IMR-90 (cell line): ENCODE measurements at regions not wholly inside any gene's neighbourhood (a gene's known extent, or its start where the extent isn't known, plus 50 kb on each side); places are given as distances from the start of the nearest gene placed in this dataset.

Experiments used
- ATAC-seq: fragments of 200-7000 bp; cut with Tn5 transposase; 2 replicates; pipeline ENCODE4 v1.9.1; 2020; ENCODE audit warnings: low read depth, mild to moderate bottlenecking, moderate library complexity
- BruUV-seq: library from RNA; stranded (reverse); fragments of 400-500 nt; replicated peaks from 2 replicates; lab custom pipeline; 2021; lab: Mats Ljungman, UMichigan
- CTCF ChIA-PET: fragments of 300-600 bp; formaldehyde crosslinking; extraction: SDS; loops from one replicate; lab custom pipeline; 2021; ENCODE audit warnings: antibody characterized with exemption; lab: Yijun Ruan, JAX
- POLR2A ChIA-PET: fragments of 300-600 bp; sonication (Branson Sonifier 250); formaldehyde crosslinking; loops from one replicate; lab custom pipeline; 2022; ENCODE audit warnings: antibody characterized with exemption; ENCODE audit not compliant: unreplicated experiment; lab: Charles Lee
- DNase-seq: peaks from one replicate; pipeline ENCODE4 v3.0.0; 2013
- H2AFZ ChIP-seq: replicated peaks from 2 replicates; pipeline ENCODE3; 2013; ENCODE audit warnings: low read length, mild to moderate bottlenecking; ENCODE audit not compliant: poor library complexity
- H2AK5ac ChIP-seq: 2 replicates; pipeline ENCODE4 v1.6.1; 2013; ENCODE audit warnings: low read depth, low read length, inconsistent platforms
- H2AK9ac ChIP-seq: replicated peaks from 2 replicates; pipeline ENCODE3; 2013; ENCODE audit warnings: mild to moderate bottlenecking, low read depth, low read length, moderate library complexity; ENCODE audit not compliant: poor library complexity
- H2BK120ac ChIP-seq: 2 replicates; pipeline ENCODE4 v1.6.1; 2013; ENCODE audit warnings: low read depth, low read length, inconsistent platforms
- H2BK15ac ChIP-seq: 3 replicates; pipeline ENCODE4 v1.6.1; 2013; ENCODE audit warnings: low read depth, low read length, inconsistent platforms
- H2BK20ac ChIP-seq: 2 replicates; pipeline ENCODE4 v1.6.1; 2013; ENCODE audit warnings: low read depth, mild to moderate bottlenecking, inconsistent platforms, low read length, moderate library complexity
- H2BK5ac ChIP-seq: 2 replicates; pipeline ENCODE4 v1.6.1; 2013; ENCODE audit warnings: mild to moderate bottlenecking, low read depth, low read length, inconsistent platforms; ENCODE audit not compliant: poor library complexity, severe bottlenecking
- H3K14ac ChIP-seq: replicated peaks from 2 replicates; pipeline ENCODE4 v1.6.1; 2013; ENCODE audit warnings: low read depth, low read length, inconsistent platforms
- H3K18ac ChIP-seq: 2 replicates; pipeline ENCODE4 v1.6.1; 2013; ENCODE audit warnings: low read depth, low read length, control low read depth
- H3K23ac ChIP-seq: 2 replicates; pipeline ENCODE4 v1.6.1; 2013; ENCODE audit warnings: low read depth, low read length, inconsistent platforms
- H3K27ac ChIP-seq: 2 replicates; pipeline ENCODE4 v1.5.1; 2013; ENCODE audit warnings: mild to moderate bottlenecking, control low read depth, low read length; ENCODE audit not compliant: insufficient read depth
- H3K27me3 ChIP-seq: 2 replicates; pipeline ENCODE4 v1.6.1; 2013; ENCODE audit warnings: low read length; ENCODE audit not compliant: control insufficient read depth, insufficient read depth
- H3K36me3 ChIP-seq: 2 replicates; pipeline ENCODE4 v1.6.1; 2013; ENCODE audit warnings: low read length, mixed read lengths; ENCODE audit not compliant: control insufficient read depth, insufficient read depth
- H3K4ac ChIP-seq: 2 replicates; pipeline ENCODE4 v1.6.1; 2013; ENCODE audit warnings: low read depth, low read length, inconsistent platforms
- H3K4me1 ChIP-seq: 2 replicates; pipeline ENCODE4 v1.6.1; 2013; ENCODE audit warnings: low read length, mixed read lengths; ENCODE audit not compliant: control insufficient read depth, insufficient read depth
- H3K4me2 ChIP-seq: 2 replicates; pipeline ENCODE4 v1.6.1; 2013; ENCODE audit warnings: low read depth, mild to moderate bottlenecking, control low read depth, low read length, moderate library complexity
- H3K4me3 ChIP-seq: 2 replicates; pipeline ENCODE4 v1.5.1; 2013; ENCODE audit warnings: low read depth, mild to moderate bottlenecking, control low read depth, low read length, moderate library complexity; ENCODE audit not compliant: insufficient read depth
- H3K56ac ChIP-seq: 2 replicates; pipeline ENCODE4 v1.6.1; 2013; ENCODE audit warnings: low read length, inconsistent platforms; ENCODE audit not compliant: insufficient read depth; ENCODE audit errors: extremely low read depth
- H3K79me1 ChIP-seq, 2 experiments: 2 replicates each; pipeline ENCODE4 v1.6.1; 2013; ENCODE audit warnings: low read length in 2 of 2, inconsistent platforms in 1 of 2, low read depth in 1 of 2
- H3K9ac ChIP-seq: 2 replicates; pipeline ENCODE4 v1.6.1; 2013; ENCODE audit warnings: low read depth, low read length, control low read depth
- H3K9me1 ChIP-seq: 2 replicates; pipeline ENCODE4 v1.6.1; 2013; ENCODE audit warnings: low read length, inconsistent platforms; ENCODE audit not compliant: insufficient read depth
- H3K9me3 ChIP-seq: 2 replicates; pipeline ENCODE4 v1.6.1; 2013; ENCODE audit warnings: low read length; ENCODE audit not compliant: control insufficient read depth, insufficient read depth
- H4K20me1 ChIP-seq: 2 replicates; pipeline ENCODE4 v1.6.1; 2013; ENCODE audit warnings: low read length, inconsistent platforms; ENCODE audit not compliant: insufficient read depth
- H4K5ac ChIP-seq: 2 replicates; pipeline ENCODE4 v1.6.1; 2013; ENCODE audit warnings: mild to moderate bottlenecking, low read depth, low read length, control low read depth
- H4K8ac ChIP-seq, 2 experiments: 2 replicates each; pipeline ENCODE4 v1.6.1; 2013; ENCODE audit warnings: low read depth in 2 of 2, low read length in 2 of 2, control low read depth in 1 of 2, inconsistent platforms in 1 of 2
- H4K91ac ChIP-seq: 2 replicates; pipeline ENCODE4 v1.6.1; 2013; ENCODE audit warnings: low read depth, low read length, inconsistent platforms; ENCODE audit not compliant: insufficient read depth
- BHLHE40 ChIP-seq: fragments of 150-350 bp; IDR thresholded peaks from 2 replicates; pipeline ENCODE4 v1.6.1; 2016; ENCODE audit warnings: mild to moderate bottlenecking, low read depth, low read length
- FOS ChIP-seq: fragments of 150-350 bp; IDR thresholded peaks from 2 replicates; pipeline ENCODE4 v1.6.1; 2016; ENCODE audit warnings: low read depth, low read length
- MAZ ChIP-seq: IDR thresholded peaks from 2 replicates; pipeline ENCODE4 v1.6.1; 2012; ENCODE audit warnings: low read depth, mild to moderate bottlenecking, low read length, improper control_type of control experiment, moderate library complexity, borderline replicate concordance
- MXI1 ChIP-seq: IDR thresholded peaks from 2 replicates; pipeline ENCODE4 v1.6.1; 2012; ENCODE audit warnings: low read depth, mild to moderate bottlenecking, low read length, moderate library complexity, borderline replicate concordance
- NFE2L2 ChIP-seq: fragments of 150-350 bp; IDR thresholded peaks from 2 replicates; pipeline ENCODE4 v1.6.1; 2016; ENCODE audit warnings: low read depth, mild to moderate bottlenecking, low read length
- SMC3 ChIP-seq: fragments of 150-350 bp; IDR thresholded peaks from 2 replicates; pipeline ENCODE4 v1.6.1; 2016; ENCODE audit warnings: low read depth, mild to moderate bottlenecking, antibody characterized with exemption, low read length, moderate library complexity
- WGBS, 2 experiments: methylation state at CpG; one replicate each; pipeline versions ENCODE4 v1.1.5 to v1.1.7; 2013; ENCODE audit warnings: missing lambda C conversion rate in 2 of 2; ENCODE audit not compliant: insufficient read length in 1 of 2; ENCODE audit errors: extremely low coverage in 2 of 2; 5-methylcytosine and 5-hydroxymethylcytosine counted together
- dilution Hi-C: fragments of 300-500 bp; cut with HindIII; formaldehyde crosslinking; loops from one replicate; pipeline ENCODE4 v1.14.3; 2018; ENCODE audit warnings: low sequenced_read_pairs; ENCODE audit not compliant: unreplicated experiment
- in situ Hi-C: fragments of 300-500 bp; cut with MboI; formaldehyde crosslinking; loops from 3 replicates; pipeline ENCODE4 v1.14.3; 2019; ENCODE audit warnings: low sequenced_read_pairs, inconsistent platforms, mixed read lengths
- intact Hi-C: fragments of 100-400 bp; cut with micrococcal nuclease; formaldehyde crosslinking; loops from 2 replicates; pipeline ENCODE4 v1.10.0; 2022
- TF ChIP-seq, protein P1 (sequence below): fragments of 150-350 bp; IDR thresholded peaks from 2 replicates; pipeline ENCODE4 v1.6.1; 2017; ENCODE audit warnings: mild to moderate bottlenecking, antibody characterized with exemption, low read length, low read depth

- dilution Hi-C loops (no loop called here), intact Hi-C loops (no loop called here), in situ Hi-C loops (no loop called here)
- Histone ChIP-seq H2AK5ac (no peak overlapping the region), H2BK120ac (no peak overlapping the region), H3K27ac (no peak overlapping the region), H2BK15ac (no peak overlapping the region), H3K27me3 (peaks cover 54% of the 10 kb centered on the region), H4K5ac (no peak overlapping the region), H3K4me1 (no peaks in the 10 kb centered on the region), H4K8ac (no peak overlapping the region), H2AFZ (peak overlapping the region; percentile 92), H3K4me3 (peak overlapping the region; percentile 45), H3K14ac (no peak overlapping the region), H2BK5ac (no peak overlapping the region), H2AK9ac (no peak overlapping the region), H3K9ac (peak overlapping the region; percentile 24), H3K36me3 (no peaks in the 10 kb centered on the region), H3K9me3 (no peaks in the 10 kb centered on the region), H3K4ac (no peak overlapping the region), H4K91ac (no peak overlapping the region), H3K4me2 (peak overlapping the region; percentile 79), H3K9me1 (no peaks in the 10 kb centered on the region), H3K18ac (no peak overlapping the region; the same call in 1 of the 2 replicates), H4K20me1 (no peaks in the 10 kb centered on the region; the same call in 1 of the 2 replicates), H3K79me1 (no peaks in the 10 kb centered on the region), H2BK20ac (no peak overlapping the region), H3K56ac (no peak overlapping the region), H3K23ac (peak overlapping the region; percentile 16; the same call in 1 of the 2 replicates)
- ATAC-seq (peak; percentile 16; the same call in 1 of the 2 replicates), DNase-seq (peak; percentile 4)
- ChIA-PET POLR2A (no interaction called here), CTCF (no interaction called here)
- BruUV-seq, result no TSS peak
- TF ChIP-seq NFE2L2 (no peak), FOS (no peak), SMC3 (no peak), MAZ (no peak), MXI1 (no peak), BHLHE40 (no peak)
- TF ChIP-seq, protein P1, sequence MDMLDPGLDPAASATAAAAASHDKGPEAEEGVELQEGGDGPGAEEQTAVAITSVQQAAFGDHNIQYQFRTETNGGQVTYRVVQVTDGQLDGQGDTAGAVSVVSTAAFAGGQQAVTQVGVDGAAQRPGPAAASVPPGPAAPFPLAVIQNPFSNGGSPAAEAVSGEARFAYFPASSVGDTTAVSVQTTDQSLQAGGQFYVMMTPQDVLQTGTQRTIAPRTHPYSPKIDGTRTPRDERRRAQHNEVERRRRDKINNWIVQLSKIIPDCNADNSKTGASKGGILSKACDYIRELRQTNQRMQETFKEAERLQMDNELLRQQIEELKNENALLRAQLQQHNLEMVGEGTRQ, result no peak
- 0% methylated on average over 1 of the region's 13 CpGs; no CpG with 5 or more reads in 1 of the 2 experiments for WGBS, 2 experiments
Measured at GRCh38 chr17:77888242-77889134, 70.0 kb upstream of the TNRC6C start.
